OCI-LY1 (cell line): ENCODE measurements at regions not wholly inside any gene's neighbourhood (a gene's known extent, or its start where the extent isn't known, plus 50 kb on each side); places are given as distances from the start of the nearest gene placed in this dataset.
"Not testable (repeated sequence)": the region's sequence is repeated elsewhere in the genome, so short reads cannot be mapped to it uniquely, and the experiment has no call there.

Experiments used
- EZH2 ChIP-seq: fragments of 200-600 bp; sonication (generic), shearing (Covaris generic); IDR thresholded peaks from 2 replicates; pipeline ENCODE4 v1.8.0; 2017; ENCODE audit warnings: borderline replicate concordance, mixed run types, mild to moderate bottlenecking, antibody characterized with exemption, low read length, moderate library complexity, mixed read lengths
- TF ChIP-seq, protein P1 (sequence below): fragments of 200-600 bp; sonication (generic), shearing (Covaris generic); IDR thresholded peaks from 2 replicates; pipeline ENCODE4 v1.5.1; 2017; ENCODE audit warnings: mild to moderate bottlenecking, antibody characterized with exemption, low read length, moderate library complexity, mixed read lengths

DNA sequence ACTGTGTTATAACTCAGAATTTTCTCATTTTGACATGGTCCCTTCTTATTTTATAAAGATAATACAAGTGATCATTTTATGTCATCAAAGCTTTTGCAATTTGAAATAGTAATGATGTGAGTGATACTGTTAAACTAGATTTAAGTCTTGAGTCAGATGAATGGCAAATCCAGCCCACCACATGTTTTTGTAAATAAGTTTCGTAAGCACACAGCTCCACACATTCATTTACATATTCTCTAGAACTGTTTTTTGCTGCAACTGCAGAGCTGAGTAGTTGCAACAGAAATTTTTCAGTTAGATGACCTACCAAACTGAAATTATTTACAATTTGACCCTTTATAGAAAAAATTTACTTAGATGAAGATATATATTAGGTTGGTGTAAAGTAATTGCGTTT lies 108.1 kb downstream of the CDRT15L2 start:
- TF ChIP-seq, protein P1, sequence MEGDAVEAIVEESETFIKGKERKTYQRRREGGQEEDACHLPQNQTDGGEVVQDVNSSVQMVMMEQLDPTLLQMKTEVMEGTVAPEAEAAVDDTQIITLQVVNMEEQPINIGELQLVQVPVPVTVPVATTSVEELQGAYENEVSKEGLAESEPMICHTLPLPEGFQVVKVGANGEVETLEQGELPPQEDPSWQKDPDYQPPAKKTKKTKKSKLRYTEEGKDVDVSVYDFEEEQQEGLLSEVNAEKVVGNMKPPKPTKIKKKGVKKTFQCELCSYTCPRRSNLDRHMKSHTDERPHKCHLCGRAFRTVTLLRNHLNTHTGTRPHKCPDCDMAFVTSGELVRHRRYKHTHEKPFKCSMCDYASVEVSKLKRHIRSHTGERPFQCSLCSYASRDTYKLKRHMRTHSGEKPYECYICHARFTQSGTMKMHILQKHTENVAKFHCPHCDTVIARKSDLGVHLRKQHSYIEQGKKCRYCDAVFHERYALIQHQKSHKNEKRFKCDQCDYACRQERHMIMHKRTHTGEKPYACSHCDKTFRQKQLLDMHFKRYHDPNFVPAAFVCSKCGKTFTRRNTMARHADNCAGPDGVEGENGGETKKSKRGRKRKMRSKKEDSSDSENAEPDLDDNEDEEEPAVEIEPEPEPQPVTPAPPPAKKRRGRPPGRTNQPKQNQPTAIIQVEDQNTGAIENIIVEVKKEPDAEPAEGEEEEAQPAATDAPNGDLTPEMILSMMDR: not testable (repeated sequence)
- not testable (repeated sequence) for TF ChIP-seq EZH2
